Mesendoderm (in vitro differentiated cells): ENCODE measurements at regions not wholly inside any gene's neighbourhood (a gene's known extent, or its start where the extent isn't known, plus 50 kb on each side); places are given as distances from the start of the nearest gene placed in this dataset.

Experiments
- DNase-seq: peaks from one replicate; pipeline ENCODE4 v3.0.0; 2013
- H2AK5ac ChIP-seq: 2 replicates; pipeline ENCODE4 v1.6.1; 2013; ENCODE audit warnings: low read length, inconsistent platforms
- H2BK120ac ChIP-seq: 2 replicates; pipeline ENCODE4 v1.6.1; 2013; ENCODE audit warnings: low read depth, mild to moderate bottlenecking, low read length, moderate library complexity, mixed read lengths
- H2BK15ac ChIP-seq: replicated peaks from 2 replicates; pipeline ENCODE4 v1.6.1; 2013; ENCODE audit warnings: low read depth, mild to moderate bottlenecking, moderate library complexity
- H2BK5ac ChIP-seq: 2 replicates; pipeline ENCODE4 v1.6.1; 2013; ENCODE audit warnings: low read length, inconsistent platforms
- H3K18ac ChIP-seq: 2 replicates; pipeline ENCODE4 v1.6.1; 2013; ENCODE audit warnings: mild to moderate bottlenecking, low read length, mixed read lengths
- H3K23ac ChIP-seq: one replicate; pipeline ENCODE4 v1.6.1; 2013; ENCODE audit warnings: low read length
- H3K27ac ChIP-seq: 2 replicates; pipeline ENCODE4 v1.5.1; 2013; ENCODE audit warnings: low read depth, mild to moderate bottlenecking, inconsistent platforms, low read length, moderate library complexity
- H3K27me3 ChIP-seq: 2 replicates; pipeline ENCODE4 v1.6.1; 2013; ENCODE audit warnings: low read length, control low read depth, mild to moderate bottlenecking, inconsistent platforms; ENCODE audit not compliant: insufficient read depth, poor library complexity
- H3K36me3 ChIP-seq: 2 replicates; pipeline ENCODE4 v1.6.1; 2013; ENCODE audit warnings: low read length, inconsistent platforms; ENCODE audit not compliant: control insufficient read depth, insufficient read depth
- H3K4ac ChIP-seq: one replicate; pipeline ENCODE4 v1.6.1; 2013; ENCODE audit warnings: low read depth, mild to moderate bottlenecking, low read length, moderate library complexity
- H3K4me1 ChIP-seq: 2 replicates; pipeline ENCODE4 v1.6.1; 2013; ENCODE audit warnings: low read depth, low read length, inconsistent platforms; ENCODE audit not compliant: control insufficient read depth
- H3K4me2 ChIP-seq: 2 replicates; pipeline ENCODE4 v1.6.1; 2013; ENCODE audit warnings: low read length
- H3K4me3 ChIP-seq: 2 replicates; pipeline ENCODE4 v1.5.1; 2013; ENCODE audit warnings: mild to moderate bottlenecking, low read length
- H3K56ac ChIP-seq: one replicate; pipeline ENCODE4 v1.6.1; 2013; ENCODE audit warnings: low read length
- H3K79me1 ChIP-seq: 2 replicates; pipeline ENCODE4 v1.6.1; 2013; ENCODE audit warnings: low read length, inconsistent platforms
- H3K79me2 ChIP-seq: 2 replicates; pipeline ENCODE4 v1.6.1; 2013; ENCODE audit warnings: mild to moderate bottlenecking, low read length; ENCODE audit not compliant: control insufficient read depth, insufficient read depth
- H3K9ac ChIP-seq: 2 replicates; pipeline ENCODE4 v1.6.1; 2013; ENCODE audit warnings: low read length, inconsistent platforms
- H4K5ac ChIP-seq: one replicate; pipeline ENCODE4 v1.6.1; 2013; ENCODE audit warnings: low read length
- H4K8ac ChIP-seq: one replicate; pipeline ENCODE4 v1.6.1; 2013; ENCODE audit warnings: low read depth, mild to moderate bottlenecking, control low read depth, low read length, moderate library complexity
- WGBS: extraction: QIAGEN DNeasy Blood & Tissue Kit; methylation state at CpG from one replicate; pipeline ENCODE4 v1.1.7; 2013; ENCODE audit warnings: low lambda C conversion rate, missing lambda C conversion rate; ENCODE audit not compliant: insufficient coverage; ENCODE audit errors: extremely low coverage; 5-methylcytosine and 5-hydroxymethylcytosine counted together

GRCh38 chr1:239526391-239526790 lies 140.0 kb downstream of the CHRM3 start:
- H2BK120ac ChIP-seq: no peak overlapping the region
- no peak overlapping the region for H4K5ac ChIP-seq
- H3K4me2 ChIP-seq: no peak overlapping the region
- H3K36me3 ChIP-seq: no peaks in the 10 kb centered on the region
- no peak overlapping the region for H3K18ac ChIP-seq
- no peak overlapping the region for H3K4ac ChIP-seq
- no peak for DNase-seq
- H3K27me3 ChIP-seq: no peaks in the 10 kb centered on the region
- H2AK5ac ChIP-seq: no peak overlapping the region
- H3K79me1 ChIP-seq: no peaks in the 10 kb centered on the region
- no peak overlapping the region for H3K4me3 ChIP-seq
- H2BK5ac ChIP-seq: no peak overlapping the region
- no peak overlapping the region for H4K8ac ChIP-seq
- H3K23ac ChIP-seq: no peak overlapping the region
- H3K56ac ChIP-seq: no peak overlapping the region
- H3K27ac ChIP-seq: no peak overlapping the region
- WGBS: no CpG with 5 or more reads among the region's 4 CpGs
- no peaks in the 10 kb centered on the region for H3K4me1 ChIP-seq
- H3K9ac ChIP-seq: no peak overlapping the region
- H3K79me2 ChIP-seq: no peaks in the 10 kb centered on the region
- no peak overlapping the region for H2BK15ac ChIP-seq

- H4K5ac ChIP-seq: no peak overlapping the region
- no peaks in the 10 kb centered on the region for H3K79me1 ChIP-seq
- H3K23ac ChIP-seq: no peak overlapping the region
- H3K4ac ChIP-seq: no peak overlapping the region
- H2BK120ac ChIP-seq: no peak overlapping the region
- no peaks in the 10 kb centered on the region for H3K36me3 ChIP-seq
- no peak overlapping the region for H3K56ac ChIP-seq
- H2BK15ac ChIP-seq: no peak overlapping the region
- no peak overlapping the region for H3K4me2 ChIP-seq
- WGBS: no CpG with 5 or more reads among the region's 3 CpGs
- no peak overlapping the region for H3K27ac ChIP-seq
- no peaks in the 10 kb centered on the region for H3K27me3 ChIP-seq
- DNase-seq: no peak
- H3K4me1 ChIP-seq: no peaks in the 10 kb centered on the region
- H3K4me3 ChIP-seq: no peak overlapping the region
- no peak overlapping the region for H2BK5ac ChIP-seq
- no peak overlapping the region for H4K8ac ChIP-seq
- no peak overlapping the region for H3K18ac ChIP-seq
- no peaks in the 10 kb centered on the region for H3K79me2 ChIP-seq
- H3K9ac ChIP-seq: no peak overlapping the region
- H2AK5ac ChIP-seq: no peak overlapping the region
Measured at GRCh38 chr1:239527051-239527693, 140.8 kb downstream of the CHRM3 start.

- no peak overlapping the region for H3K56ac ChIP-seq
- no peaks in the 10 kb centered on the region for H3K36me3 ChIP-seq
- no peak overlapping the region for H4K5ac ChIP-seq
- no peak overlapping the region for H3K4ac ChIP-seq
- no peaks in the 10 kb centered on the region for H3K27me3 ChIP-seq
- no peak overlapping the region for H2AK5ac ChIP-seq
- H3K79me1 ChIP-seq: no peaks in the 10 kb centered on the region
- H3K23ac ChIP-seq: no peak overlapping the region
- no peak overlapping the region for H2BK5ac ChIP-seq
- H4K8ac ChIP-seq: no peak overlapping the region
- H2BK120ac ChIP-seq: no peak overlapping the region
- WGBS: no CpG with 5 or more reads among the region's 5 CpGs
- H3K4me1 ChIP-seq: no peaks in the 10 kb centered on the region
- no peak overlapping the region for H3K9ac ChIP-seq
- H3K79me2 ChIP-seq: no peaks in the 10 kb centered on the region
- no peak overlapping the region for H3K27ac ChIP-seq
- no peak for DNase-seq
- no peak overlapping the region for H3K18ac ChIP-seq
- no peak overlapping the region for H2BK15ac ChIP-seq
- H3K4me2 ChIP-seq: no peak overlapping the region
- H3K4me3 ChIP-seq: no peak overlapping the region
Measured at GRCh38 chr1:239536165-239536849, 149.9 kb downstream of the CHRM3 start.

- no peak overlapping the region for H3K27ac ChIP-seq
- H3K27me3 ChIP-seq: no peaks in the 10 kb centered on the region
- H2BK5ac ChIP-seq: no peak overlapping the region
- H3K79me1 ChIP-seq: no peaks in the 10 kb centered on the region
- no peak overlapping the region for H3K4ac ChIP-seq
- no peaks in the 10 kb centered on the region for H3K36me3 ChIP-seq
- no peak overlapping the region for H3K4me2 ChIP-seq
- DNase-seq: no peak
- no peak overlapping the region for H3K4me3 ChIP-seq
- no peaks in the 10 kb centered on the region for H3K79me2 ChIP-seq
- H3K9ac ChIP-seq: no peak overlapping the region
- WGBS: no CpG with 5 or more reads among the region's 3 CpGs
- H3K23ac ChIP-seq: no peak overlapping the region
- no peak overlapping the region for H3K56ac ChIP-seq
- no peak overlapping the region for H2BK15ac ChIP-seq
- H3K4me1 ChIP-seq: no peaks in the 10 kb centered on the region
- no peak overlapping the region for H4K8ac ChIP-seq
- no peak overlapping the region for H3K18ac ChIP-seq
- no peak overlapping the region for H2BK120ac ChIP-seq
- H2AK5ac ChIP-seq: no peak overlapping the region
- H4K5ac ChIP-seq: no peak overlapping the region
Measured at GRCh38 chr1:239537795-239538194, 151.4 kb downstream of the CHRM3 start.

GRCh38 chr1:239538239-239538988 lies 152.0 kb downstream of the CHRM3 start:
- no peak overlapping the region for H3K23ac ChIP-seq
- H3K4me2 ChIP-seq: no peak overlapping the region
- H2AK5ac ChIP-seq: no peak overlapping the region
- no peaks in the 10 kb centered on the region for H3K79me1 ChIP-seq
- H3K79me2 ChIP-seq: no peaks in the 10 kb centered on the region
- no peak overlapping the region for H3K9ac ChIP-seq
- WGBS: no CpG with 5 or more reads among the region's 2 CpGs
- no peak overlapping the region for H2BK5ac ChIP-seq
- H4K8ac ChIP-seq: no peak overlapping the region
- no peaks in the 10 kb centered on the region for H3K27me3 ChIP-seq
- H3K4me3 ChIP-seq: no peak overlapping the region
- no peak overlapping the region for H3K18ac ChIP-seq
- no peak for DNase-seq
- H4K5ac ChIP-seq: no peak overlapping the region
- no peaks in the 10 kb centered on the region for H3K4me1 ChIP-seq
- no peak overlapping the region for H3K56ac ChIP-seq
- no peak overlapping the region for H2BK120ac ChIP-seq
- H3K36me3 ChIP-seq: no peaks in the 10 kb centered on the region
- H3K27ac ChIP-seq: no peak overlapping the region
- H3K4ac ChIP-seq: no peak overlapping the region
- H2BK15ac ChIP-seq: no peak overlapping the region
